ENCODE measurements at regions not wholly inside any gene's neighbourhood (a gene's known extent, or its start where the extent isn't known, plus 50 kb on each side); places are given as distances from the start of the nearest gene placed in this dataset.

DNA sequence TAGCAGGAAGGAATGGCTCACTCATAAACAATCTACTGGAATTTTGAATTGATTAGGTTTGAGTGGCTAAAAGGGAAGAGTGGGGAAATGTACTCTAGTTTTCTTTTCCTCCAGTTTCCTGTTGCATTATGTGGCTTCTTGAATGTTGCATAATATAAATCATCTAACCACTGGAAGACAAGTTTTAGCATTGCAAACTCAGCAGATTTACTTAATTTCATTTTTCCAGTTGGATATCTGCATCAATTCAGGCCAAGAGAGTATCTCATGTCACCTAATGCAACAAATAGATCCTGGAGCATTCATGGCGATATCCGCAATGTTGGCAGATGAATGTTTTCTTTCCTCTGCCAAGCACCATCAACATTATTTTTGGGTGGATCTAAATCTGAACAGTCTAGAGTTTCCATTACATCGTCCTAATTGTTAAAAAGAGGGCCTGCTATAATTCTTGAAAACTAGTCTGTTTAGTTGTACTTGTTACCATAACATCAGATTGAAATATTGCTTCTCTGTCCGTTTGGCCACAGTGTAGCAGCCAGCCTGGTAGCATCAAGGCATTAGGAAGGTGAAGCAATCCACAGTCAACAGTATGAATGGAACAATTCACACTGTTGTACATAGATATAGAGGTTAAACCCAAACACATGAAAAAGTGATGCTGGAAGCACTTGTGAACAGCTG lies 544.2 kb downstream of the ETNK1 start:
- no peaks in the 10 kb centered on the region for H3K9me3 ChIP-seq
- H3K4me3 ChIP-seq (ENCODE audit: control insufficient read depth in 1 of 2, extremely low read depth in 1 of 2, low read length in 1 of 2): no peak overlapping the region
- H3K4me1 Mint-ChIP-seq: no peaks in the 10 kb centered on the region
- H3K9me3 Mint-ChIP-seq: peaks cover 3 to 7% (median 5%) of the 10 kb centered on the region in 3 donors
- no peaks in the 10 kb centered on the region for H3K27me3 Mint-ChIP-seq
- no peaks in the 10 kb centered on the region for H3K27me3 ChIP-seq (replicated peaks in 1 of 2; ENCODE audit: control insufficient read depth in 2 of 2, extremely low read depth in 1 of 2, insufficient read depth in 2 of 2, low read length in 1 of 2)
- POLR2A ChIA-PET: no interaction called here
- ATAC-seq (replicated peaks in 1 of 4) (no peak), DNase-seq (no peak)
- no peaks in the 10 kb centered on the region for H3K36me3 Mint-ChIP-seq
- no peaks in the 10 kb centered on the region for H3K4me1 ChIP-seq (ENCODE audit: control insufficient read depth in 1 of 2, extremely low read depth in 1 of 2, insufficient read depth in 2 of 2, low read length in 2 of 2)
- H3K27ac ChIP-seq (ENCODE audit: low read length): no peak overlapping the region
- no peak overlapping the region for H3K27ac Mint-ChIP-seq
- WGBS (ENCODE audit: insufficient coverage): no CpG with 5 or more reads among the region's 4 CpGs
- no peak overlapping the region for H3K4me3 Mint-ChIP-seq
- H3K36me3 ChIP-seq (ENCODE audit: control insufficient read depth in 2 of 2, extremely low read depth in 1 of 2, insufficient read depth in 1 of 2, low read length in 1 of 2): no peaks in the 10 kb centered on the region
- CTCF ChIA-PET: no interaction called here

DNA sequence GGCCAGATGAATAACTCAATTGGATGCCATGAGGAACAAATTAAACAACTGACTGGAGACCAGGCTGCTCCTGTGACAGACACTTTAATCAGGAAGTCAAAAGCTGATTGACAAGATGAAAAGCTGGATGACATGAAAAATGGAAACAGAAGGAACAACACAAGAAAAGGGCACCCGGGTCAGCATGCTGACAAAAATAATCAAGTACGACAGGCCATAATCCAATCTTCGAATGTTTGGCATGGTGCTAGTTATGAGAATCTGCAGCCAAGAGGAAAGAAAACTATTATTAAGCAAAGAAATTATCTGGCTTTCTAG lies 544.7 kb downstream of the ETNK1 start:
- ATAC-seq (replicated peaks in 1 of 4): no peak
- Mint-ChIP-seq H3K9me3 (peaks cover 3 to 9% (median 6%) of the 10 kb centered on the region in 3 donors), H3K4me3 (no peak overlapping the region), H3K27me3 (no peaks in the 10 kb centered on the region), H3K4me1 (no peaks in the 10 kb centered on the region), H3K27ac (no peak overlapping the region), H3K36me3 (no peaks in the 10 kb centered on the region)
- Histone ChIP-seq H3K36me3 (ENCODE audit: control insufficient read depth in 2 of 2, extremely low read depth in 1 of 2, insufficient read depth in 1 of 2, low read length in 1 of 2) (no peaks in the 10 kb centered on the region), H3K27ac (ENCODE audit: low read length) (no peak overlapping the region), H3K4me1 (ENCODE audit: control insufficient read depth in 1 of 2, extremely low read depth in 1 of 2, insufficient read depth in 2 of 2, low read length in 2 of 2) (no peaks in the 10 kb centered on the region), H3K9me3 (no peaks in the 10 kb centered on the region), H3K4me3 (ENCODE audit: control insufficient read depth in 1 of 2, extremely low read depth in 1 of 2, low read length in 1 of 2) (no peak overlapping the region), H3K27me3 (replicated peaks in 1 of 2; ENCODE audit: control insufficient read depth in 2 of 2, extremely low read depth in 1 of 2, insufficient read depth in 2 of 2, low read length in 1 of 2) (no peaks in the 10 kb centered on the region)
- CTCF ChIA-PET: no interaction called here
- POLR2A ChIA-PET: no interaction called here
- DNase-seq: no peak
- WGBS (ENCODE audit: insufficient coverage): no CpG with 5 or more reads among the region's 3 CpGs

DNA sequence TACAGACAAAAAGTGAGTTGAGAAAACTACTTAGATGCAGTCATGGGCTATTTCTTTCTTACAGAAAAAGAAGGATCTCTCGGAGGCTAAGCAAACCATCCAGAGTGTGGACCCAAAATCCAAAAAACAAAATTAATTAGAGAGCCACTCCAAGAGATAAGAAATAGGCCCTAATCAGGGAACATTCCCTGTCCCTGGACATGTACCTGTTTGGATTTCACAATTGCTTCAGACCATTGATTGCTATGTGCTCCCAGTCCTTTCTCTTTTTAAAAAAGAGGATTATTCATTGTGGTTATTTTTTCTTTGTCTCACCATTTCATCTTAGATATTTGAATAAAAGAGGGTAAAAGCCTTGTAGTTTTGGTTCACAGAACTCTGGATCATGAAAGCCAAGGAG lies 549.9 kb downstream of the ETNK1 start:
- Histone ChIP-seq H3K36me3 (ENCODE audit: control insufficient read depth in 2 of 2, extremely low read depth in 1 of 2, insufficient read depth in 1 of 2, low read length in 1 of 2) (no peaks in the 10 kb centered on the region), H3K27ac (ENCODE audit: low read length) (no peak overlapping the region), H3K4me1 (ENCODE audit: control insufficient read depth in 1 of 2, extremely low read depth in 1 of 2, insufficient read depth in 2 of 2, low read length in 2 of 2) (no peaks in the 10 kb centered on the region), H3K9me3 (no peaks in the 10 kb centered on the region), H3K4me3 (ENCODE audit: control insufficient read depth in 1 of 2, extremely low read depth in 1 of 2, low read length in 1 of 2) (no peak overlapping the region), H3K27me3 (replicated peaks in 1 of 2; ENCODE audit: control insufficient read depth in 2 of 2, extremely low read depth in 1 of 2, insufficient read depth in 2 of 2, low read length in 1 of 2) (no peaks in the 10 kb centered on the region)
- no peaks in the 10 kb centered on the region for H3K4me1 Mint-ChIP-seq
- no peak for ATAC-seq (replicated peaks in 1 of 4)
- POLR2A ChIA-PET: no interaction called here
- WGBS (ENCODE audit: insufficient coverage): no CpG with 5 or more reads among the region's 1 CpG
- peaks cover 0 to 16% (median 13%) of the 10 kb centered on the region in 3 donors for H3K9me3 Mint-ChIP-seq
- no peak overlapping the region for H3K27ac Mint-ChIP-seq
- no peaks in the 10 kb centered on the region for H3K36me3 Mint-ChIP-seq
- no peak overlapping the region for H3K4me3 Mint-ChIP-seq
- no peaks in the 10 kb centered on the region for H3K27me3 Mint-ChIP-seq
- no peak for DNase-seq
- CTCF ChIA-PET: interaction anchor here in 1 of 2 donors (0.6 kb wide), 1 partner anchor 1605 kb away, joined by 5 read pairs; no protein-coding TSS in a partner anchor

DNA sequence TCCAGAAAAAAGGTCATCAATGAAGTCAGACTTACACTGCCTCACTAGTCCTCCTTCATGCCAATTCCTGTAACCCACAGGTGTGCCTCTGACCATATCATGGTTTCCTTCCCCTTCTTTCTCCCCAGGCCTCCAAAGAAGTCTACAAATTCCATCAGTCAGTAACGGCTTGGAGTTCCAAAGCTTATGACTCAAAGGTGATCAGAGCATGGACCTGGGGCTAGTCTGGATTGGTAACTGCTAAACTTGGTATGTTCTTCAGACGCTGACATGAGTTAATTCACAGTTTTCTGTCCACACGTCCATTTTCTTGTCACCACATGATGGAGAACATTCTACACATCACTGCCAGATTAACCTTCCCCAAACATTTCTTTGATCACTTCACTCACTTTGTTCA lies 560.4 kb downstream of the ETNK1 start:
- Histone ChIP-seq H3K36me3 (ENCODE audit: control insufficient read depth in 2 of 2, extremely low read depth in 1 of 2, insufficient read depth in 1 of 2, low read length in 1 of 2) (no peaks in the 10 kb centered on the region), H3K9me3 (no peaks in the 10 kb centered on the region), H3K27ac (ENCODE audit: low read length) (no peak overlapping the region), H3K27me3 (replicated peaks in 1 of 2; ENCODE audit: control insufficient read depth in 2 of 2, extremely low read depth in 1 of 2, insufficient read depth in 2 of 2, low read length in 1 of 2) (peaks cover 0 to 3% of the 10 kb centered on the region in 2 experiments), H3K4me1 (ENCODE audit: control insufficient read depth in 1 of 2, extremely low read depth in 1 of 2, insufficient read depth in 2 of 2, low read length in 2 of 2) (no peaks in the 10 kb centered on the region), H3K4me3 (ENCODE audit: control insufficient read depth in 1 of 2, extremely low read depth in 1 of 2, low read length in 1 of 2) (no peak overlapping the region)
- ChIA-PET POLR2A (no interaction called here), CTCF (no interaction called here)
- DNase-seq (no peak), ATAC-seq (replicated peaks in 1 of 4) (no peak)
- Mint-ChIP-seq H3K36me3 (no peaks in the 10 kb centered on the region), H3K27ac (no peak overlapping the region), H3K4me1 (no peaks in the 10 kb centered on the region), H3K27me3 (peaks cover 0 to 1% of the 10 kb centered on the region in 2 donors), H3K4me3 (no peak overlapping the region), H3K9me3 (no peaks in the 10 kb centered on the region)
- no CpG with 5 or more reads among the region's 3 CpGs for WGBS (ENCODE audit: insufficient coverage)

DNA sequence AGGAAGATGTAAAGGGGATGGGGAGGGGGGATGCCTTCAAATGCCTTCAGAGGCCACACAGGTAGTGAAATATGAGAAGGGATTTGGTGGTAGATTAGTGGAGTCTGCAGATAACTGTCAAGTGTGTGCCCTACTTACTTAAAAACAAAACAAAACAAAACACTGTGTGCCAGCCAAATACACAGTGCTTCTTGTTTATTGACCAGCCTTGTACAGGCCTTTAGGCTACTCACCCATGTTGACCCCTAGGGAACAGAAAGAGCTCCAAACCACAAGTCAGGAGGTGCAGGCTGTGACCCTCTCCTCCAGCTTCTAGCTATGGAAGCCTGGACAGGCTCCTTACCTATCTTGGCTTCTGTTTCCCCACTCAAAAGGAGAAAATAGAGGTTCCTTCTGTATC lies 562.0 kb downstream of the ETNK1 start:
- H3K9me3 Mint-ChIP-seq: no peaks in the 10 kb centered on the region
- no peak overlapping the region for H3K27ac Mint-ChIP-seq
- H3K4me1 ChIP-seq (ENCODE audit: control insufficient read depth in 1 of 2, extremely low read depth in 1 of 2, insufficient read depth in 2 of 2, low read length in 2 of 2): no peaks in the 10 kb centered on the region
- POLR2A ChIA-PET: no interaction called here
- ATAC-seq (replicated peaks in 1 of 4) (no peak), DNase-seq (no peak)
- CTCF ChIA-PET: no interaction called here
- H3K27me3 ChIP-seq (replicated peaks in 1 of 2; ENCODE audit: control insufficient read depth in 2 of 2, extremely low read depth in 1 of 2, insufficient read depth in 2 of 2, low read length in 1 of 2): peaks cover 0 to 3% of the 10 kb centered on the region in 2 experiments
- H3K4me3 Mint-ChIP-seq: no peak overlapping the region
- peaks cover 0 to 1% of the 10 kb centered on the region in 2 donors for H3K27me3 Mint-ChIP-seq
- H3K9me3 ChIP-seq: no peaks in the 10 kb centered on the region
- no peak overlapping the region for H3K4me3 ChIP-seq (ENCODE audit: control insufficient read depth in 1 of 2, extremely low read depth in 1 of 2, low read length in 1 of 2)
- no peak overlapping the region for H3K27ac ChIP-seq (ENCODE audit: low read length)
- H3K36me3 ChIP-seq (ENCODE audit: control insufficient read depth in 2 of 2, extremely low read depth in 1 of 2, insufficient read depth in 1 of 2, low read length in 1 of 2): no peaks in the 10 kb centered on the region
- no peaks in the 10 kb centered on the region for H3K36me3 Mint-ChIP-seq
- H3K4me1 Mint-ChIP-seq: no peaks in the 10 kb centered on the region

DNA sequence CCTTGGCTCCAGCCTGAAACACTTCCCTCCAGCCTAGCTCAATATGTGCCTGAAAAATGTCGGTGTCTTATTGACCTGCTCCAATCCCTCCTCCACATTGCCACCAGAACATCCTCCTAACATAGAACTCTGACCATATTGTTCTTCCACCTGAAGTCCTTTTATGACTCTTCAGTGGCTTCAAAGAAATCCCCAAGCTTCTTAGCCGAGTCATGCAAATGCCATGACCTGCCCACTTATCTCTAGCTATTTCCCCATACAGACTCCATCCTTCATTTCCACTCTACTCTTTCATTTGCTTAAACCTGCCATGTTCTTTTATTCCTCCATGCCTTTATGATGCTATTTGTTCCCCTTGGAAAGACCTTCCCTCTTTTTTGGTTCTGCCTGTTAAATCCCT lies 568.6 kb downstream of the ETNK1 start:
- no peak overlapping the region for H3K4me3 Mint-ChIP-seq

DNA sequence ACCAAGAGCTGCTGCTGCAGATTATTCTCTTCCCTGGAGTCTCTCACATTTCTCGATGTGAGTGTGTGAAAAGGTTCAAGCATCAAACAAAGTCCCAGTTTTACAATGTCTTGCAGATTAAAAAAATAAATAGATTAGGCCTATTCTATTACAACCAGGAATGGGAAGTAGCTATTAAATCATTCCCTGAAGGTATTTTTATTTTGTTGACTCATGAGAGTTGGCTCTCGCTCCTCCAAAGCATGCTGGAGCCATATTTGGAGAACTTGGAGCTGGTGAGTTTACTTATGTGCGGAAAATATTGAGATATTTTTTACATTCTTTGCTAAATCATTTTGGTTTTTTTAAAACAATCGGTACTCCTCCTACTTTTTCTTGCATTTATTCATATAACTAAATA lies 572.3 kb downstream of the ETNK1 start:
- Histone ChIP-seq H3K9me3 (no peaks in the 10 kb centered on the region), H3K27me3 (replicated peaks in 1 of 2; ENCODE audit: control insufficient read depth in 2 of 2, extremely low read depth in 1 of 2, insufficient read depth in 2 of 2, low read length in 1 of 2) (no peaks in the 10 kb centered on the region), H3K36me3 (ENCODE audit: control insufficient read depth in 2 of 2, extremely low read depth in 1 of 2, insufficient read depth in 1 of 2, low read length in 1 of 2) (no peaks in the 10 kb centered on the region), H3K4me3 (ENCODE audit: control insufficient read depth in 1 of 2, extremely low read depth in 1 of 2, low read length in 1 of 2) (no peak overlapping the region), H3K4me1 (ENCODE audit: control insufficient read depth in 1 of 2, extremely low read depth in 1 of 2, insufficient read depth in 2 of 2, low read length in 2 of 2) (no peaks in the 10 kb centered on the region), H3K27ac (ENCODE audit: low read length) (no peak overlapping the region)
- H3K9me3 Mint-ChIP-seq: no peaks in the 10 kb centered on the region
- ChIA-PET POLR2A (no interaction called here), CTCF (no interaction called here)
- no CpG with 5 or more reads among the region's 4 CpGs for WGBS (ENCODE audit: insufficient coverage)
- H3K27me3 Mint-ChIP-seq: peaks cover 4 to 6% of the 10 kb centered on the region in 2 donors
- no peak overlapping the region for H3K27ac Mint-ChIP-seq
- no peak overlapping the region for H3K4me3 Mint-ChIP-seq
- H3K36me3 Mint-ChIP-seq: no peaks in the 10 kb centered on the region
- DNase-seq (no peak), ATAC-seq (replicated peaks in 1 of 4) (no peak)
- no peaks in the 10 kb centered on the region for H3K4me1 Mint-ChIP-seq

More for the DNA sequence above, 568.6 kb downstream of the ETNK1 start:
- no peak overlapping the region for H3K4me3 ChIP-seq (ENCODE audit: control insufficient read depth in 1 of 2, extremely low read depth in 1 of 2, low read length in 1 of 2)
- ChIA-PET POLR2A (no interaction called here), CTCF (interaction anchor here in 1 of 2 donors (1.0 kb wide), 1 partner anchor 13 kb away, joined by 3 read pairs; no protein-coding TSS in a partner anchor)
- H3K9me3 ChIP-seq: no peaks in the 10 kb centered on the region
- H3K27me3 ChIP-seq (replicated peaks in 1 of 2; ENCODE audit: control insufficient read depth in 2 of 2, extremely low read depth in 1 of 2, insufficient read depth in 2 of 2, low read length in 1 of 2): no peaks in the 10 kb centered on the region
- ATAC-seq (replicated peaks in 1 of 4) (no peak), DNase-seq (no peak)
- no peaks in the 10 kb centered on the region for H3K36me3 ChIP-seq (ENCODE audit: control insufficient read depth in 2 of 2, extremely low read depth in 1 of 2, insufficient read depth in 1 of 2, low read length in 1 of 2)
- Mint-ChIP-seq H3K27me3 (no peaks in the 10 kb centered on the region), H3K4me1 (no peaks in the 10 kb centered on the region), H3K9me3 (no peaks in the 10 kb centered on the region), H3K36me3 (no peaks in the 10 kb centered on the region), H3K27ac (no peak overlapping the region)
- 75% methylated on average over 2 of the region's 2 CpGs for WGBS (ENCODE audit: insufficient coverage)
- no peaks in the 10 kb centered on the region for H3K4me1 ChIP-seq (ENCODE audit: control insufficient read depth in 1 of 2, extremely low read depth in 1 of 2, insufficient read depth in 2 of 2, low read length in 2 of 2)
- H3K27ac ChIP-seq (ENCODE audit: low read length): no peak overlapping the region

Data from T-cell (primary cell).